ENCODE measurements at regions not wholly inside any gene's neighbourhood (a gene's known extent, or its start where the extent isn't known, plus 50 kb on each side); places are given as distances from the start of the nearest gene placed in this dataset.
A peak's percentile ranks its signal among the peaks of the same experiment; 100 is the strongest.
"Not testable (repeated sequence)": the region's sequence is repeated elsewhere in the genome, so short reads cannot be mapped to it uniquely, and the experiment has no call there.

DNA sequence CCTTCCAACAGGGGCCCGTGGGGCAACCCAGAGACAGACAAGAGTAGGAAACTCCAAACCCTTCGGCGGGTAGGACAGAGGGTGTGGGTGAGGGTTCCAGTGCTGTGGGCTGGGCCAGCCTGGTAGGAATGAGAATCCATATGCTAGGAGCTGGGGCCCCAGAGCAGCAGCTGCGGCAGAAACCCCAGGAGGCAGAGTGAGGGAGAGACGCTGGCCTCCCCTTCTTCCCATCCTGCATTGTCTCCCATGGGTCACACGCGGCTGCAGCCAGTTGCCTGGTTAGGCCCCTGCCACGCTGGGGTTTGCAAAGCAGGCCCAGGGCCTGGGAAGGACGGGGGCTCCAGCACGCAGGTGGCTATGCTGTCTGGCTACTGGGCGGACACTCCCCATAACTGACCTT is 113.1 kb upstream of the CCZ1B start:
- DNase-seq (ENCODE audit: low read depth); H3K36me3 ChIP-seq (ENCODE audit: control insufficient read depth, insufficient read depth, low read length, severe bottlenecking); H3K9ac ChIP-seq (ENCODE audit: low read length); H3K9me3 ChIP-seq (ENCODE audit: control insufficient read depth, low read length); H3K27me3 ChIP-seq (replicated peaks; ENCODE audit: control insufficient read depth, insufficient read depth, low read length); H3K4me1 ChIP-seq (ENCODE audit: control insufficient read depth, insufficient read depth, low read length); H3K4me3 ChIP-seq (ENCODE audit: low read length): not testable (repeated sequence)

DNA sequence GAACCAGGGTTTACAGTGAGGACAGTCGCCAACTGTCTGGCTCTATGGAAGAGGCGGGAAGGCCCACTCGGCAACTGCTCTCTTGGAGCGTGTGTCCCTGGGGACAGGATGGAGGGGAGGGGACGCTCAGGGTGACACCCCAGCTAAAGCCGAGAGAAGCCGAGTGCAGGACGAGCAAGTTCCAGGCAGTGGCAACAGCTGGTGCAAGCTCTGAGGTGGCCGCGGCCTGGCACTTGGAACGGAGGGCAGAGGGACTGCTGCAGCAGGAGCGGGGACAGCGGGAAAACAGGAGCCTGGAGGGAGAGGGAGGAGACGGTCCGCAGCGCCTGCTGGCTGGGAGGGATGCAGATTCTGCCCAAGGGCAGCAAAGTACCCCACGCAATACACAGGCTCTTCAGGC is 113.8 kb upstream of the CCZ1B start:
- not testable (repeated sequence) for H3K9me3 ChIP-seq (ENCODE audit: control insufficient read depth, low read length); H3K9ac ChIP-seq (ENCODE audit: low read length); H3K4me3 ChIP-seq (ENCODE audit: low read length); DNase-seq (ENCODE audit: low read depth); H3K27me3 ChIP-seq (replicated peaks; ENCODE audit: control insufficient read depth, insufficient read depth, low read length); H3K36me3 ChIP-seq (ENCODE audit: control insufficient read depth, insufficient read depth, low read length, severe bottlenecking); H3K4me1 ChIP-seq (ENCODE audit: control insufficient read depth, insufficient read depth, low read length)

DNA sequence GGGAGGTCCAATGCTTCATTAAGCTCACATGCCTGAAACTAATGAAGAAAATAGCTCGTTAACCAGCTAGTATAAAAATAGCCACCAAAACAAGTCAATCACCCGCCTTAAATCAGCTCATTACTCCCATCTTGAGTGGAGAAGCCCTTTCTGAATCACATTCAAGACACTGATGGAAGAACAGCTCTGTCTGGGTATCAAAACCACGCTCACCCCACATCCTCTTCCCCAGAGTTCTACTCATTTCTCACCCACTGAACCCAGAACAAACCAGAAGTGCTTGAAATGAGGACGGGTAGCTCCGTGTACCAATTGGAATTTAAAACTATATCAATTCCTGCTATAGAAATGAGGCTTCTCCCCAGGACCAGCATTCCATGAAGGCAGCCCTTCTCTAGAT is 120.8 kb upstream of the CCZ1B start:
- H3K9ac ChIP-seq (ENCODE audit: low read length); H3K27me3 ChIP-seq (replicated peaks; ENCODE audit: control insufficient read depth, insufficient read depth, low read length); H3K4me3 ChIP-seq (ENCODE audit: low read length); H3K4me1 ChIP-seq (ENCODE audit: control insufficient read depth, insufficient read depth, low read length); DNase-seq (ENCODE audit: low read depth); H3K36me3 ChIP-seq (ENCODE audit: control insufficient read depth, insufficient read depth, low read length, severe bottlenecking); H3K9me3 ChIP-seq (ENCODE audit: control insufficient read depth, low read length): not testable (repeated sequence)

DNA sequence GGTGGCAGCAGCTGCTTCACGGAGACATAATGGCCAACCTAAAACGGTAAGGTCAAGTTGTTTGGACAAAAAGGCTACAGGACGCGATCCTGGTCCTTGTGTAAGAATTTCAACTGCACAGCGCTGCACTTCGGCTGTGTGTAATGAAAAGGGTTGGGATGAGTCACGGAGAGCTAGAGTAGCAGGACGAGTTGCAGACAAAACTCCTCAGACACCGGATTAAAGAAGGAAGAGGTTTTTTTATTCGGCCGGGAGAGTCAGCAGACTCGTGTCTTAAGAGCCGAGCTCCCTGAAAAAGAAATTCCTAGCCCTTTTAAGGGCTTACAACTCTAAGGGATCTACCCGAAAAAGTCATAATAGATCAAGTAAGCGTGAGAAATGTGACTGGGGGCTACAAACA is 124.2 kb upstream of the CCZ1B start:
- H3K27me3 ChIP-seq (replicated peaks; ENCODE audit: control insufficient read depth, insufficient read depth, low read length); H3K9ac ChIP-seq (ENCODE audit: low read length); DNase-seq (ENCODE audit: low read depth); H3K9me3 ChIP-seq (ENCODE audit: control insufficient read depth, low read length); H3K4me3 ChIP-seq (ENCODE audit: low read length); H3K36me3 ChIP-seq (ENCODE audit: control insufficient read depth, insufficient read depth, low read length, severe bottlenecking); H3K4me1 ChIP-seq (ENCODE audit: control insufficient read depth, insufficient read depth, low read length): not testable (repeated sequence)

DNA sequence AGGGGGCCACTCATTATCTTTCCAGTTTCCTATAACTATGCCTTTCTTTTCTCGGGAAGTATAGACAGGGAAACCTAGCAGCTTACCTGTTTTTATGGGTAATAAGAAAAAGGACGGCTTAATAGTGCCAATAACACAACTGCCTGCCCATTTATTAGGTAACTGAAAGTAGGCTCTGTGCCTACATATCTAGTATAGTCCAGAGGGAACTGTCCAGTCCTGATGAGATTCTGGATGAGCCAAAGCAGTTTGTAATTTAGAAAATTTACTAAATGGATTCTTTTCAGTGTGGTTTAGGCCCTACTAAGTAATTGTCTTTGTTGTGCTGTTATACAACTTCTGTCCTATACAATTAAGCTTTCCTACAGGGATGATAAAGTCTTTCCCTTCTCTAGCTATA is 125.5 kb upstream of the CCZ1B start:
- H3K9ac ChIP-seq (ENCODE audit: low read length); H3K4me3 ChIP-seq (ENCODE audit: low read length); H3K4me1 ChIP-seq (ENCODE audit: control insufficient read depth, insufficient read depth, low read length); DNase-seq (ENCODE audit: low read depth); H3K9me3 ChIP-seq (ENCODE audit: control insufficient read depth, low read length); H3K36me3 ChIP-seq (ENCODE audit: control insufficient read depth, insufficient read depth, low read length, severe bottlenecking); H3K27me3 ChIP-seq (replicated peaks; ENCODE audit: control insufficient read depth, insufficient read depth, low read length): not testable (repeated sequence)

DNA sequence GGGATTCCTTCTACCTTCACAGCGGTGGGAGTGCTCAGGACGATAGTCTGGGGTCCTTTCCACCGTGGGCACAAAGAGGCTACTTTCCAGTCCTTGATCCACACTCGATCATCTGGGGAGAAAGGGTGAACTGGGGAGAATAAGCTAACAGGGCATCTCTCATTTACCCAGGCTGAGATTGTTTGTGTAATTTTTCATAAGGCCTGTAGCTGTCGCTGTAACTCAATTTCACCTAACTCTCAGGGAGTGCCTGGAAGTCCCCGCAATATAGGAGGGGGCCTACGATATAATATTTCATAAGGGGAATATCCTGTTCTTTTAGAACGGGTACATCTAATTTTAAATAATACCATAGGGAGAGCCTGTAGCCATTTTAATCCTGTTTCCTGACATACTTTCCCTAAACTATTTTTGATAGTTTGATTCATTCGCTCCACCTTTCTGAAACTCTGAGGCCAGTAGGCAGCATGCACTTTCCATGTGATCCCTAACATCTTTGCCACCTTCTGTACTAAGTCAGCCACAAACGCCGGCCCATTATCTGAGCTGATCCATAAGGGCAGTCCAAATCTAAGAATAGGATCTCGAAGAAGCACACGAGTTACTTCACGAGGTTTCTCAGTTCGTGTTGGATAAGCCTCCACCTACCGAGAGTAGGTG is 127.2 kb upstream of the CCZ1B start:
- not testable (repeated sequence) for H3K9ac ChIP-seq (ENCODE audit: low read length); H3K9me3 ChIP-seq (ENCODE audit: control insufficient read depth, low read length); H3K4me1 ChIP-seq (ENCODE audit: control insufficient read depth, insufficient read depth, low read length); H3K27me3 ChIP-seq (replicated peaks; ENCODE audit: control insufficient read depth, insufficient read depth, low read length); H3K4me3 ChIP-seq (ENCODE audit: low read length); H3K36me3 ChIP-seq (ENCODE audit: control insufficient read depth, insufficient read depth, low read length, severe bottlenecking)
- peak; percentile 3 for DNase-seq (ENCODE audit: low read depth)

DNA sequence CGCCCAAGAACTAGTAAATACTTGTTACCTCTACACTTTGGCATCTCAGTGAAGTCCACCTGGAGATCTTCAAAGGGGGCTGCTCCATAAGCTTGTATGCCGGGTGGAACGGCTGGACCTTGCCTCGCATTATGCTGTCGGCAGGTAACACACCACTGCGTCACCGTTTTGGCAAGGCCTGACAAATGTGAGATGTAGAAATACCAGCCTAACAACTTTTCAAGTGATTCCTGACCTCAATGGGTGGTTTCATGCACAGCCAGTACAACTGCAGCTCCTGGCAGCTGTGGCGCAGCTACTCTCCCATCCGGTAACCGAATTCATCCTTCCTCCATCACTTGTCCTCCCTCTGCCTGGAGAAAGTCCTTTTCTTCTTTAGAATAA is 127.7 kb upstream of the CCZ1B start:
- not testable (repeated sequence) for H3K9ac ChIP-seq (ENCODE audit: low read length); H3K27me3 ChIP-seq (replicated peaks; ENCODE audit: control insufficient read depth, insufficient read depth, low read length); H3K4me3 ChIP-seq (ENCODE audit: low read length)

DNA sequence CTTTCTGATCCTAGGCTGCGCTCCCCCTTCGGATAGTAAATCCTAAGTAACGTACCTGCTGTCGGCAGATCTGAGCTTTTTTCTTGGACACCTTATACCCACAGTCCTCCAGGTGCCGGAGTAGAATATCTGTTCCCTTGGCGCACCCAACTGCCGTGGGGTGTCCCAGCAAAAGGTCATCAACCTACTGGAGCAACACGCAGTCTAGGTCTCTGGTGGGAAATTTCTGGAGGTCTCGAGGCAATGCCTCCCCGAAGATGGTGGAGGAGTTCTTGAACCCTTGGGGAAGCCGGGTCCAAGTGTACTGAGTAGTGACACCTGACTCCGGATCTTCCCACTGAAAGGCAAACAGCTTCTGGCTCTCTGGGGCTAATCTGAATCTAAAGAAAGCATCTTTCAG is 129.3 kb upstream of the CCZ1B start:
- not testable (repeated sequence) for H3K9ac ChIP-seq (ENCODE audit: low read length); H3K4me3 ChIP-seq (ENCODE audit: low read length); H3K9me3 ChIP-seq (ENCODE audit: control insufficient read depth, low read length); H3K4me1 ChIP-seq (ENCODE audit: control insufficient read depth, insufficient read depth, low read length); DNase-seq (ENCODE audit: low read depth); H3K36me3 ChIP-seq (ENCODE audit: control insufficient read depth, insufficient read depth, low read length, severe bottlenecking); H3K27me3 ChIP-seq (replicated peaks; ENCODE audit: control insufficient read depth, insufficient read depth, low read length)

More for the DNA sequence above, 127.7 kb upstream of the CCZ1B start:
- H3K4me1 ChIP-seq (ENCODE audit: control insufficient read depth, insufficient read depth, low read length); H3K36me3 ChIP-seq (ENCODE audit: control insufficient read depth, insufficient read depth, low read length, severe bottlenecking); H3K9me3 ChIP-seq (ENCODE audit: control insufficient read depth, low read length); DNase-seq (ENCODE audit: low read depth): not testable (repeated sequence)

DNA sequence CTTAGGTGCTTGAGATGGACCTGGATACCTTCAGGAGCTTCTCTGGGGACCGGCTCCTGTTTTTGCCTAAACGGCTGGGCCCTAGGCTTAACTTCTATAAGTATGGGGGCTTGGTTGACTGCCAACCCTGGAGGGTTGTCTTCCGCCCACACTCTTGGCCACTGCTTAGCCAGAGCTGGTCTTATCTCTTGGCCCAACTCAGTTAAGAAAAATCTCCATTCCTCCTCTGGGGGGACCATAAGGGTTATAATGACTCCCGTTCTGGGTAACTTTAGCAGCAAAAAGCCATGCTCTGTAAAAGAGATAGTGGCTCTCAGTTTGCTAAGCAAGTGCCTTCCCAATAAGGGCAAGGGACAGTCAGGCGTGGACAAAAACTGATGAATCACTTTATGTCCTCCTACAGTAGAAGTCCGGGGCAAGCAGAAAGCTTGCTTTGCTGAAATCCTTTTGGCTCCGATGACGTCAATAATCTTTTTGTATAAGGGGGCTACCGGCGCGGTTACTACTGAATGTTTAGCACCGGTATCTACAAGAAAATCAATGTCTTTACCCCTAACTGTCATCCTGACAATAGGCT is 130.0 kb upstream of the CCZ1B start:
- H3K4me1 ChIP-seq (ENCODE audit: control insufficient read depth, insufficient read depth, low read length); DNase-seq (ENCODE audit: low read depth); H3K36me3 ChIP-seq (ENCODE audit: control insufficient read depth, insufficient read depth, low read length, severe bottlenecking); H3K9ac ChIP-seq (ENCODE audit: low read length); H3K4me3 ChIP-seq (ENCODE audit: low read length); H3K9me3 ChIP-seq (ENCODE audit: control insufficient read depth, low read length): not testable (repeated sequence)
- peaks cover 11% of the 10 kb centered on the region for H3K27me3 ChIP-seq (replicated peaks; ENCODE audit: control insufficient read depth, insufficient read depth, low read length)

DNA sequence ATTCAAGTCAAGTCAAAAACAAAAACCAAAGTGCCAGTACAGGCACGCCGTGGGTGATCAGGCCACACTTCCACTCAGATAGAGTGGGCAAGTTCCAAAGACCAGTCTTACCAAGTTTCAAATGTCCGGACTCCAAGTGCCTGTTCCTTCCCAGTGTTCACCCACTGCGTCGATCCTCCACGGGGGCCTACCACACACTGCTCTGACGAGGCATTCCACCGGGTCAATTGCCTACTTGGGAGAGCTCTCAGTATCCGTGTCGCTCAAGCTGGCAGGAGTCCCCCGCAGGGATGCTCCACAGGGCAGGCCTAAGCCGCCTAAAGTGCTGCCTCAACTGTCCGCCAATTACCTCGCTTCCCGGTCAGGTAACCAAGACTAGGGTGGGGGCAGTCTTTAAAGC is 132.3 kb upstream of the CCZ1B start:
- not testable (repeated sequence) for H3K4me3 ChIP-seq (ENCODE audit: low read length); H3K36me3 ChIP-seq (ENCODE audit: control insufficient read depth, insufficient read depth, low read length, severe bottlenecking); H3K9me3 ChIP-seq (ENCODE audit: control insufficient read depth, low read length); H3K9ac ChIP-seq (ENCODE audit: low read length); H3K4me1 ChIP-seq (ENCODE audit: control insufficient read depth, insufficient read depth, low read length); DNase-seq (ENCODE audit: low read depth)
- peaks cover 11% of the 10 kb centered on the region for H3K27me3 ChIP-seq (replicated peaks; ENCODE audit: control insufficient read depth, insufficient read depth, low read length)

DNA sequence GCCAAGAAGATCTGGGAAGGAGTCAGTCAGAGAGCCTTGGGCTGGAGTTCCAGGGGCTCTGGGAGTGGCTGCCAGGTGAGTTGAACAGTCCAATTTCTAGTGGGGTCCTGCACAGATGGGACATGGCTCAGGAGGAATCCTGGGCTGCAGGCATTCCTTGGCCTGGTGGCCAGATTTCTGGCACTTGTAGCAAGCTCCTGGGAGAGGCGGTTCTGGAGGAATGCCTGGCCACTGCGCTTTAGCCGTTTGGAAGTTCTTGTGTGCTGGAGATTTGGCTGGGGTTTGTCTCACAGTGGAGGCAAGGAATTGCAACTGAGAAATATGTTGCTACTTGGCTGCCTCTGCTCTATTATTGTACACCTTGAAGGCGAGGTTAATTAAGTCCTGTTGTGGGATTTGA is 133.9 kb upstream of the CCZ1B start:
- H3K27me3 ChIP-seq (replicated peaks; ENCODE audit: control insufficient read depth, insufficient read depth, low read length); H3K36me3 ChIP-seq (ENCODE audit: control insufficient read depth, insufficient read depth, low read length, severe bottlenecking); H3K4me3 ChIP-seq (ENCODE audit: low read length); H3K9ac ChIP-seq (ENCODE audit: low read length); H3K9me3 ChIP-seq (ENCODE audit: control insufficient read depth, low read length); DNase-seq (ENCODE audit: low read depth); H3K4me1 ChIP-seq (ENCODE audit: control insufficient read depth, insufficient read depth, low read length): not testable (repeated sequence)

DNA sequence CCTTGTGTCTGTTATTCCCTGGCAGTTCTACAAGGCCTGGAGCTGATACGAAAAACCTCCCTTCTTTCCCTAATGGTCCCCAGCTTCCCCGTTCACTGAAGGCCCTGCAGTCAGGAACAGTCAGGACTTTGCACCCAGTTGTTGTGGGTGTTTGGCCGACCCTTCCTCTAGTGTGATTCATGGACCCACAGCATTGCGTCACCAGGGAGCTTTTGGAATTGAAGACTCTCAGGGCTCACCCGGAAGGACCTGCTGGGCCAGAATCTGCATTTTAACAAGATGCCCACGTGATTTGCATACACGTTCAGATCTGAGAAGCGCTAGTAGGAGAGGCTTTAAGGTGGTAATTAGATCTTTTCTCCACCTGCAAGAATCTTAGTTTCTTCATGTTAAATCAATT is 136.8 kb upstream of the CCZ1B start:
- H3K9me3 ChIP-seq (ENCODE audit: control insufficient read depth, low read length); DNase-seq (ENCODE audit: low read depth); H3K4me3 ChIP-seq (ENCODE audit: low read length); H3K27me3 ChIP-seq (replicated peaks; ENCODE audit: control insufficient read depth, insufficient read depth, low read length); H3K9ac ChIP-seq (ENCODE audit: low read length); H3K36me3 ChIP-seq (ENCODE audit: control insufficient read depth, insufficient read depth, low read length, severe bottlenecking); H3K4me1 ChIP-seq (ENCODE audit: control insufficient read depth, insufficient read depth, low read length): not testable (repeated sequence)

All from adipocyte (in vitro differentiated cells).